Nephron progenitor cell (in vitro differentiated cells): ENCODE measurements at regions not wholly inside any gene's neighbourhood (a gene's known extent, or its start where the extent isn't known, plus 50 kb on each side); places are given as distances from the start of the nearest gene placed in this dataset.

ENCODE experiments used
- DNase-seq: peaks from one replicate; pipeline ENCODE4 v3.0.0; 2021
- H3K27ac Mint-ChIP-seq: 2 replicates; pipeline ENCODE4 v1.8.0; 2021; ENCODE audit warnings: mild to moderate bottlenecking, moderate library complexity, mixed read lengths
- H3K27me3 Mint-ChIP-seq: 2 replicates; pipeline ENCODE4 v1.8.0; 2021; ENCODE audit warnings: mild to moderate bottlenecking, low read depth, mixed read lengths; ENCODE audit not compliant: poor library complexity
- H3K36me3 Mint-ChIP-seq: 2 replicates; pipeline ENCODE4 v1.8.0; 2021; ENCODE audit warnings: low read depth, mixed read lengths
- H3K4me1 Mint-ChIP-seq: 2 replicates; pipeline ENCODE4 v1.8.0; 2021; ENCODE audit warnings: mixed read lengths
- H3K4me3 Mint-ChIP-seq: 2 replicates; pipeline ENCODE4 v1.8.0; 2021; ENCODE audit warnings: mild to moderate bottlenecking, moderate library complexity, mixed read lengths
- H3K9me3 Mint-ChIP-seq: 2 replicates; pipeline ENCODE4 v1.8.0; 2021; ENCODE audit warnings: mild to moderate bottlenecking, moderate library complexity, mixed read lengths
- CTCF ChIP-seq: fragments of 200-600 bp; sonication (generic); IDR thresholded peaks from 2 replicates; pipeline ENCODE4 v1.5.0; 2021; ENCODE audit warnings: antibody characterized with exemption

- Mint-ChIP-seq H3K36me3 (no peaks in the 10 kb centered on the region), H3K27ac (no peak overlapping the region), H3K4me3 (no peak overlapping the region)
These were observed 74.9 kb upstream of the DBX1 start for GRCh38 chr11:20235164-20235563.

GRCh38 chr11:20227631-20228030, 67.4 kb upstream of the DBX1 start:
- Mint-ChIP-seq H3K36me3 (peaks cover 5% of the 10 kb centered on the region), H3K27me3 (peaks cover 4% of the 10 kb centered on the region), H3K4me1 (no peaks in the 10 kb centered on the region), H3K9me3 (peaks cover 32% of the 10 kb centered on the region), H3K27ac (no peak overlapping the region), H3K4me3 (no peak overlapping the region)
- no peak for DNase-seq
- TF ChIP-seq CTCF, result no peak

More at GRCh38 chr11:20235164-20235563, 74.9 kb upstream of the DBX1 start:
- Mint-ChIP-seq H3K9me3 (peaks cover 45% of the 10 kb centered on the region), H3K4me1 (no peaks in the 10 kb centered on the region), H3K27me3 (peaks cover 12% of the 10 kb centered on the region)
- no peak for TF ChIP-seq CTCF
- DNase-seq, result no peak

GRCh38 chr11:20226933-20227332, 66.7 kb upstream of the DBX1 start:
- TF ChIP-seq CTCF, result no peak
- Mint-ChIP-seq H3K9me3 (peaks cover 32% of the 10 kb centered on the region), H3K4me1 (no peaks in the 10 kb centered on the region), H3K36me3 (peaks cover 5% of the 10 kb centered on the region), H3K27ac (no peak overlapping the region), H3K27me3 (peaks cover 5% of the 10 kb centered on the region), H3K4me3 (no peak overlapping the region)
- no peak for DNase-seq

GRCh38 chr11:20221566-20221965, 61.3 kb upstream of the DBX1 start:
- no peak for TF ChIP-seq CTCF
- no peak overlapping the region for H3K4me3 Mint-ChIP-seq

GRCh38 chr11:20213790-20214189, 53.5 kb upstream of the DBX1 start:
- no peak overlapping the region for H3K27ac Mint-ChIP-seq
- H3K4me3 Mint-ChIP-seq, result no peak overlapping the region
- no peak for TF ChIP-seq CTCF
- DNase-seq, result no peak
- no peaks in the 10 kb centered on the region for H3K4me1 Mint-ChIP-seq
- no peaks in the 10 kb centered on the region for H3K9me3 Mint-ChIP-seq
- H3K36me3 Mint-ChIP-seq, result no peaks in the 10 kb centered on the region
- peaks cover 25% of the 10 kb centered on the region for H3K27me3 Mint-ChIP-seq

More at GRCh38 chr11:20221566-20221965, 61.3 kb upstream of the DBX1 start:
- no peak overlapping the region for H3K27ac Mint-ChIP-seq
- H3K9me3 Mint-ChIP-seq, result no peaks in the 10 kb centered on the region
- H3K4me1 Mint-ChIP-seq, result peaks cover 8% of the 10 kb centered on the region
- H3K36me3 Mint-ChIP-seq, result no peaks in the 10 kb centered on the region
- DNase-seq, result no peak
- peaks cover 13% of the 10 kb centered on the region for H3K27me3 Mint-ChIP-seq

GRCh38 chr11:20211691-20212090, 51.4 kb upstream of the DBX1 start:
- H3K27me3 Mint-ChIP-seq, result peaks cover 46% of the 10 kb centered on the region
- no peak overlapping the region for H3K27ac Mint-ChIP-seq
- H3K36me3 Mint-ChIP-seq, result no peaks in the 10 kb centered on the region
- DNase-seq, result no peak
- peaks cover 4% of the 10 kb centered on the region for H3K9me3 Mint-ChIP-seq
- H3K4me3 Mint-ChIP-seq, result no peak overlapping the region
- peaks cover 12% of the 10 kb centered on the region for H3K4me1 Mint-ChIP-seq
- no peak for TF ChIP-seq CTCF
